ENCODE measurements at regions not wholly inside any gene's neighbourhood (a gene's known extent, or its start where the extent isn't known, plus 50 kb on each side); places are given as distances from the start of the nearest gene placed in this dataset.

DNA sequence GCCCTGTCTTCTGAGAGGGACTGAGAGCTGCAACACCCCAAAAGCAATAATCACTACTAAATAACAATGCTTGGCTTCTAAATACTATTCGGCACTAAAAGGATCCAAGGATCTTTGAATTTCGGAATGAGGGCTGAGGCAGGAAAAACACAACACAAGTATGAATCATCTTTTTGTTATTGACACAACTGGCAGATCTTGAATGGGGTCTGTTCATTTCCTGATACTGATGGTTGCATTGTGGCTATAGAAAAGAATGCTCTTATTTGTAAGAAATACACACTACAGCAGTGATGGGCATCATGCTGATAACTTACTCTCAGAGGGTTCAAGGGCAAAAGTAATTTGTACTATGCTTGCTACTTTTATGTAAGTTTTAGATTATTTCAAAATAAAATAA lies 149.2 kb upstream of the PLD5 start:
- no peak for TF ChIP-seq EZH2 (IDR thresholded peaks at IDR 0.05)
- no peak for TF ChIP-seq ZNF274 (IDR thresholded peaks at IDR 0.05; ENCODE audit: low read depth, low read length)
- TF ChIP-seq, protein P1, sequence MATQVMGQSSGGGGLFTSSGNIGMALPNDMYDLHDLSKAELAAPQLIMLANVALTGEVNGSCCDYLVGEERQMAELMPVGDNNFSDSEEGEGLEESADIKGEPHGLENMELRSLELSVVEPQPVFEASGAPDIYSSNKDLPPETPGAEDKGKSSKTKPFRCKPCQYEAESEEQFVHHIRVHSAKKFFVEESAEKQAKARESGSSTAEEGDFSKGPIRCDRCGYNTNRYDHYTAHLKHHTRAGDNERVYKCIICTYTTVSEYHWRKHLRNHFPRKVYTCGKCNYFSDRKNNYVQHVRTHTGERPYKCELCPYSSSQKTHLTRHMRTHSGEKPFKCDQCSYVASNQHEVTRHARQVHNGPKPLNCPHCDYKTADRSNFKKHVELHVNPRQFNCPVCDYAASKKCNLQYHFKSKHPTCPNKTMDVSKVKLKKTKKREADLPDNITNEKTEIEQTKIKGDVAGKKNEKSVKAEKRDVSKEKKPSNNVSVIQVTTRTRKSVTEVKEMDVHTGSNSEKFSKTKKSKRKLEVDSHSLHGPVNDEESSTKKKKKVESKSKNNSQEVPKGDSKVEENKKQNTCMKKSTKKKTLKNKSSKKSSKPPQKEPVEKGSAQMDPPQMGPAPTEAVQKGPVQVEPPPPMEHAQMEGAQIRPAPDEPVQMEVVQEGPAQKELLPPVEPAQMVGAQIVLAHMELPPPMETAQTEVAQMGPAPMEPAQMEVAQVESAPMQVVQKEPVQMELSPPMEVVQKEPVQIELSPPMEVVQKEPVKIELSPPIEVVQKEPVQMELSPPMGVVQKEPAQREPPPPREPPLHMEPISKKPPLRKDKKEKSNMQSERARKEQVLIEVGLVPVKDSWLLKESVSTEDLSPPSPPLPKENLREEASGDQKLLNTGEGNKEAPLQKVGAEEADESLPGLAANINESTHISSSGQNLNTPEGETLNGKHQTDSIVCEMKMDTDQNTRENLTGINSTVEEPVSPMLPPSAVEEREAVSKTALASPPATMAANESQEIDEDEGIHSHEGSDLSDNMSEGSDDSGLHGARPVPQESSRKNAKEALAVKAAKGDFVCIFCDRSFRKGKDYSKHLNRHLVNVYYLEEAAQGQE (IDR thresholded peaks at IDR 0.05; ENCODE audit: low read depth) = no peak
- TF ChIP-seq POLR2A (IDR thresholded peaks at IDR 0.05; ENCODE audit: borderline replicate concordance, extremely low read depth, insufficient read depth, insufficient read length) = no peak
- TF ChIP-seq, protein P2, sequence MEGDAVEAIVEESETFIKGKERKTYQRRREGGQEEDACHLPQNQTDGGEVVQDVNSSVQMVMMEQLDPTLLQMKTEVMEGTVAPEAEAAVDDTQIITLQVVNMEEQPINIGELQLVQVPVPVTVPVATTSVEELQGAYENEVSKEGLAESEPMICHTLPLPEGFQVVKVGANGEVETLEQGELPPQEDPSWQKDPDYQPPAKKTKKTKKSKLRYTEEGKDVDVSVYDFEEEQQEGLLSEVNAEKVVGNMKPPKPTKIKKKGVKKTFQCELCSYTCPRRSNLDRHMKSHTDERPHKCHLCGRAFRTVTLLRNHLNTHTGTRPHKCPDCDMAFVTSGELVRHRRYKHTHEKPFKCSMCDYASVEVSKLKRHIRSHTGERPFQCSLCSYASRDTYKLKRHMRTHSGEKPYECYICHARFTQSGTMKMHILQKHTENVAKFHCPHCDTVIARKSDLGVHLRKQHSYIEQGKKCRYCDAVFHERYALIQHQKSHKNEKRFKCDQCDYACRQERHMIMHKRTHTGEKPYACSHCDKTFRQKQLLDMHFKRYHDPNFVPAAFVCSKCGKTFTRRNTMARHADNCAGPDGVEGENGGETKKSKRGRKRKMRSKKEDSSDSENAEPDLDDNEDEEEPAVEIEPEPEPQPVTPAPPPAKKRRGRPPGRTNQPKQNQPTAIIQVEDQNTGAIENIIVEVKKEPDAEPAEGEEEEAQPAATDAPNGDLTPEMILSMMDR (IDR thresholded peaks at IDR 0.05 in 2 of 3, conservative IDR thresholded peaks at IDR 0.05 in 1 of 3; ENCODE audit: borderline replicate concordance in 1 of 3, insufficient read depth in 1 of 3, low read depth in 2 of 3, low read length in 2 of 3) = no peak
- TF ChIP-seq JUND (IDR thresholded peaks at IDR 0.05) = no peak
- no peak for TF ChIP-seq RAD21 (IDR thresholded peaks at IDR 0.05; ENCODE audit: low read depth)
- no peak for TF ChIP-seq POLR2AphosphoS5 (IDR thresholded peaks at IDR 0.05; ENCODE audit: low read depth, low read length)
- no peak for TF ChIP-seq SP1 (IDR thresholded peaks at IDR 0.05; ENCODE audit: low read depth)
- no peak for TF ChIP-seq SIN3A (IDR thresholded peaks at IDR 0.05; ENCODE audit: low read depth)
- no peak for TF ChIP-seq SRF (IDR thresholded peaks at IDR 0.05; ENCODE audit: low read depth)
